22Rv1 (cell line): ENCODE measurements at regions not wholly inside any gene's neighbourhood (a gene's known extent, or its start where the extent isn't known, plus 50 kb on each side); places are given as distances from the start of the nearest gene placed in this dataset.

Experiments used
- H3K27ac ChIP-seq: fragments of 450-650 bp; 2 replicates; pipeline ENCODE4 v1.5.1; 2017
- ZFX ChIP-seq: fragments of 450-650 bp; IDR thresholded peaks from 2 replicates; pipeline ENCODE4 v1.6.1; 2017; ENCODE audit warnings: antibody characterized with exemption, borderline replicate concordance
- TF ChIP-seq, protein P1 (sequence below): fragments of 450-650 bp; IDR thresholded peaks from 2 replicates; pipeline ENCODE4 v1.5.1; 2017; ENCODE audit warnings: mild to moderate bottlenecking

DNA sequence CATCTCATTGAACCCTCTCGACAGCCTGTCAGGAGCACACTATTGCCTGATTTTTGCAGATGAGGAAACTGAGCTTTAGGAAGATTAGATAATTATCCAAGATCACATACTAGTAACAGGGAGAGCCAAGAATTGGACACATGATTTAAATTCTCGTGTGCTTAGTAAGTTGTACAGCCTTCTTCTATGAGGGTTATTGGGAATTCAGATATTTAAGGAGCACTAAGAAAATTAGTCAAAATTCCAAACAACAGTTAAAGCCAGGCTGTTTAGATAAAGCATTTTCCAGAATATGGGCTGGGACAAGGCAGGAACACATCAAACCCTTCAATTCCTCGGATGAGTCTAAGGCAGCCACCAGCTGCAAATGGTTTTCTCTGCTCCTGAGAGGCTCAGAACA is 148.8 kb downstream of the TMEM30B start:
- H3K27ac ChIP-seq = no peak overlapping the region
- TF ChIP-seq ZFX = no peak
- TF ChIP-seq, protein P1, sequence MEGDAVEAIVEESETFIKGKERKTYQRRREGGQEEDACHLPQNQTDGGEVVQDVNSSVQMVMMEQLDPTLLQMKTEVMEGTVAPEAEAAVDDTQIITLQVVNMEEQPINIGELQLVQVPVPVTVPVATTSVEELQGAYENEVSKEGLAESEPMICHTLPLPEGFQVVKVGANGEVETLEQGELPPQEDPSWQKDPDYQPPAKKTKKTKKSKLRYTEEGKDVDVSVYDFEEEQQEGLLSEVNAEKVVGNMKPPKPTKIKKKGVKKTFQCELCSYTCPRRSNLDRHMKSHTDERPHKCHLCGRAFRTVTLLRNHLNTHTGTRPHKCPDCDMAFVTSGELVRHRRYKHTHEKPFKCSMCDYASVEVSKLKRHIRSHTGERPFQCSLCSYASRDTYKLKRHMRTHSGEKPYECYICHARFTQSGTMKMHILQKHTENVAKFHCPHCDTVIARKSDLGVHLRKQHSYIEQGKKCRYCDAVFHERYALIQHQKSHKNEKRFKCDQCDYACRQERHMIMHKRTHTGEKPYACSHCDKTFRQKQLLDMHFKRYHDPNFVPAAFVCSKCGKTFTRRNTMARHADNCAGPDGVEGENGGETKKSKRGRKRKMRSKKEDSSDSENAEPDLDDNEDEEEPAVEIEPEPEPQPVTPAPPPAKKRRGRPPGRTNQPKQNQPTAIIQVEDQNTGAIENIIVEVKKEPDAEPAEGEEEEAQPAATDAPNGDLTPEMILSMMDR = no peak

DNA sequence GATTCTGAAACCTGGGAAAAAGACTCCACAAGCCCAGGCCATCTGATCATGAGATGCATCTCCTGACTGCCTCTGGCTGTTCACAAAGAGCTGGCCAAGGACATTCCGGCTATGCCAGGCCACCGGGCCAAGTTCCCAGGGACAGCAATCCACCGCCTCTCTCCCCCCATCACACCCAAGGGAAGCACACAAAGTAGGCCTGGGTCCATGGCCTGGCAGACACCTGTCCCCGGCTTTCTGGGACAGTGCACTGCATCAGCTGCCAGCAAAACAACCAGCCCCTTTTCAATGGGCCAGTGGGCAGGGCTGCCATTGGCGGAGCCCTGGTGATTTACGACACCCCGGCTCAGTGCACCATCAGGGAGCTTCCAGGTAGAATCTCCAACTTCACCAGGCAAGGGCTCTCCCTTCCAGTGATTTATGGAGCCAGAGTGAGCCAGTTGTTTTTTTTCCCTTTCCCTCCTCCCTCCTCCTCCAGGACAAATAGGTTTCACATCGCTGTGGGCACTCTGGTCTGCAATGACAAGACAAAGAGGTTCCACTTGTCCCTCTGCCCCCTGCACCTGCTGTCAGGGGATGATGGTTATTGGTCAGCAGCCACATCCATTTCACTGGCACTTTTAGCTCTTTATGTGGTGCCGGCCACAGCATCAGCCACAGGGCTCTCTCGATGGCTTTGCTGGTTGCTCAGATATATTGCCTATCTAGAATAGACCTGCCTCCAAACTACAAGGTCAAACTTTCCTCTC is 149.6 kb downstream of the SLC38A6 start:
- TF ChIP-seq, protein P1 = no peak
- TF ChIP-seq ZFX = no peak
- H3K27ac ChIP-seq = no peak overlapping the region

DNA sequence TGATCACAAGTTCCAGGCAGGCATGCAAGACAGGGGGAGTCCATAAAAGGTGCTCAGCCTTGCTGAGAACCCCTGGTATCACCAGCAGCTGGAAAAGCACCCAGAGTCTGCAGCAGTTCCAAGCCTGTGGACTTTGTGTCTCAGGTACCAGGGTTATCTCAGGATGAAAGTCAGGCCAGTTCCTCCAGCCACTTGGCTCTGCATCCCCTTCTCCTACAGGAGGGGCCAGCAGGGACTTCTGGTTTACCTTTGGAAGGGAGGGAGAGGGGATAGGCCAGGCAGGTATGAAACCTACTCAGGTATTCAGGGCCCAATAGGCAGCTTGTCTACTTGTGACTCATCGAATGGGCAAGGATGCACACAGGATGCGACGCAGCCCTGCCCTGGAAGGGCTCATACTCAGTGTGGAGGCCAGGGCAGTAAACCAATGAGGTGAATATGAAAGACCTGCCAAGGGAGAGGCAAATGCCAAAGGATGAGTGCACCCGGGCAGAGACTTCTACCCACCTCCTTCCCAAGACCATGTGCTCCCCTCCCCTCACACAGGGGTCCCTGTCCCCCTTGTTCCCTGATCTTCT is 148.2 kb downstream of the SLC38A6 start:
- TF ChIP-seq, protein P1 = no peak
- no peak for TF ChIP-seq ZFX
- H3K27ac ChIP-seq = no peak overlapping the region

DNA sequence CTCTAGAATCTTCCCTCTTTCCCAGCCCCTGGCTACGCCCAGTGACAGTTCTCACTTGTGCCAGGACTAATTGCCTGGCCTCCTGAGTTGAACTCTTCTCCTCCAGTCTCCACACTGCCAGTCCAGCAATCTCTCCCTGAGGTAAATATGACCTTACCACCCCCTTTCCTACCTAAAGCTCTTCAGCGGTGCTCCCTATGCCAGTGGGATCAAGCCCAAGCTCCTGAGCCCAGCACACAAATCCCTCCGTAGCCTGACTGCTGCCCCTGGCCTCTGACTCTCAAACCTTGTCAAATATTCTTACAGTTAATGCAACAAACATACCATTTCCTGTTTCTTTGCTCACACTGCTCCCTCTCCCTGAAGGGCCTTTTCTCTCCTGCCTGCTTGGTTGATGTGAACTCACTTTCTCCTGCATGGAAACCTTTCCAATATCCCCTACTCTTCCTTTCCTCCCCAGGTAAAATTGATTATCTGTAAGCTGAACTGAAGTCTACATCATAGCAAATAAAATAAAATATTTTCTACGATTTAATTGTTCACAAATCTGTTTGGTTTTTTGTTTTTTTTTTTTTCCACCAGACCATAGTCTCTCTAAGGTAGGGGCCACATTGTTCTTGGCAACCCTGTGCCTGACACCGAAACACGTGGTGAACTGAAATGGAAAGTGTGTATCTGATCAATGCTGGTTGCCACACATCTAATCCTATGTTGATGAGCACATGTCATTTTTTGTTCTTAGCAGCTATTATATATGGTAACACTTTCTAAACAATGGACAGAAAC is 147.5 kb downstream of the SLC38A6 start:
- no peak for TF ChIP-seq ZFX
- TF ChIP-seq, protein P1 = no peak
- no peak overlapping the region for H3K27ac ChIP-seq

DNA sequence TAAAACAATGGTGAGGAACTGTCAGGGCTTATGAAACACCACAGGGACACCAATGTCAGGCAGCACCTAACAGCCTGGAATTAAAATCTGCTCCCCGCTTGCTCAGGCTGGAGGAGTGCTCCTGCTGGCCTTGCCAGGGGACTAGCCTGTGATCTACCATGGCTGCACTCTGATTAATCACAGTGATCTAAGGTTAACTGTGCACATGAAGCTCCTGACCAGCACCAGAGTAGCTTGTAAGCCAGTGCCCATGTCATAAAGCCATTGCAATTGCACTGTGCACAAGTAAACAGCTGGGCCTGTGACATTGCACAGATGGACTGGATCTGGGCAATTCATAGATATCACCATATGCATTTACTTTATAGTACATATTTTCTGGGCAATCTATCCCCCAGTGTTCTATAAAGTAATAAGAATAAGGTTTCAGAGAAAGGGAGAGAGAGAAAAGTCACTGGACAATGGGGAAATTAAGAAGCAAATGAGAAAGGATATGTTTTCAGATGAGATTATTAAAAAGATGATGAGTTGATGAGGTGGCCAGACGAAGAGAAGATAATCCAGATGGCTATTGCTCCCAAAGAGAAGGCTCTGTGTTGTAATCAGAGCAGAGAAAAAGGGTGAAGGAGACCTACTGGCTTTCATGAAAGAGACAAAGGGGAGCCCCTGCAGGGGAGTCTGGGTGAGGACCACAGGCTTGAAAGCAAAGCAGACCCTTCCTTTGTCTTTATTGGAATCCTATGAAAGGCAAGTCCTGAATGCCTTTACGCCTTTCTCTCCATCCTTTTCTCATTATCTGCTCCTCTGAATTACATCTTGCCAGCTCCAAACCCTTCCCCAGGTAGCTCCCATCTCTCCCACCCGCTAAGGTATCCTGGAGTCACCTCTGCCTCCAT is 145.8 kb downstream of the SLC38A6 start:
- TF ChIP-seq, protein P1 = no peak
- TF ChIP-seq ZFX = no peak

DNA sequence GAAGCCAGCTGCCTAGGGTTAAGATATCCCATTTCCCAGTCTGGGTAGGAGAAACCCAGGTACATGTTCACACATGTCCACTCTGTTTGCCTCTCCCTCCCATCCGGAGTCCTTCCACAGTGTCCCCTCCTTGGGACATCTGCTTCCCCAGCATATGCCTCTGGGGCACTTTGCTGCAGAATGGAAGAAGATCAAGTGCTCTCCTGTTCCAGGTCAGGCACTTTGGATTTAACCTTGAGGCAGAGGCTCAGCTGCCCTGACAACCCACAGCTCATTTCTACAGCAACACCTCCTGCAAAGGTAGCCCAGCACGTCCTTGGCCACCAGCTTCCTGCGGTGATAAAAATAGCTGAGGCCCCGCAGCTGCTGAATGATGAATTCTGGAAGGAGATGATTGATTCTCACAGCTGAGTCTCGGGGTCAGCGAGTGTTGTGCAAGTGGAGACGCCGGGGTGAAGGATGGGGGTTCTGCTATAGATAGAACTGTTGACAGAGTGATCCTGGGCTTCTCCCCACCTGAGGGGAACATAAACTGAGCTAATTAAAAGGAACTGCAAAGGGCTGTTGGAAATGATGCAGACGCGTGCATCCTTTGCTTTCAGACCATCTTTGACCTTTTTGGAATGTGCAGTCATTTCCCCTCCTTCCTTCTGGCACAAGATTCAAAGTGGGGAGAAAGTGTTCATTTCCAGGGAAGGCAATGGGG is 145.0 kb downstream of the SLC38A6 start:
- H3K27ac ChIP-seq = no peak overlapping the region
- no peak for TF ChIP-seq ZFX
- TF ChIP-seq, protein P1 = no peak

More for the DNA sequence above, 145.8 kb downstream of the SLC38A6 start:
- H3K27ac ChIP-seq = no peak overlapping the region
